ENCODE measurements at regions not wholly inside any gene's neighbourhood (a gene's known extent, or its start where the extent isn't known, plus 50 kb on each side); places are given as distances from the start of the nearest gene placed in this dataset.
"Not testable (repeated sequence)": the region's sequence is repeated elsewhere in the genome, so short reads cannot be mapped to it uniquely, and the experiment has no call there.

DNA sequence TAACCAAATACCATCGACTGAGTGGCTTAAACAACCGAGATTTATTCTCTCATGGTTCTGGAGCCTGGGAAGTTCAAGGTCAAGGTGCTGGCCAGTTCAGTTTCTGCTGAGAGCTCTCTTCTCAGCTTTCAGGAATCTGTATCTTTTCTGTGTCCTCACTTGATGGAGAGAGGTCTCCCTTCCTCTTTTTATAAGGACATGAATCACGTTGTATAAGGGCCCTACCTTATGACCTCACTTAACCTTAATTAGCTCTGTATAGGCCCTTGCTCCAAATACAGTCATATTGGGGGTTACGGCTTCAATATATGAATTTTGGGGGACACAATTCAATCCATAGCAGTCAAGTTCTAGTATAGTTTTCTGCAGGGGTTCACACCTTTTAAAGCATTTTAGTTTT lies 135.2 kb upstream of the ADO start:
- no peak for DNase-seq

DNA sequence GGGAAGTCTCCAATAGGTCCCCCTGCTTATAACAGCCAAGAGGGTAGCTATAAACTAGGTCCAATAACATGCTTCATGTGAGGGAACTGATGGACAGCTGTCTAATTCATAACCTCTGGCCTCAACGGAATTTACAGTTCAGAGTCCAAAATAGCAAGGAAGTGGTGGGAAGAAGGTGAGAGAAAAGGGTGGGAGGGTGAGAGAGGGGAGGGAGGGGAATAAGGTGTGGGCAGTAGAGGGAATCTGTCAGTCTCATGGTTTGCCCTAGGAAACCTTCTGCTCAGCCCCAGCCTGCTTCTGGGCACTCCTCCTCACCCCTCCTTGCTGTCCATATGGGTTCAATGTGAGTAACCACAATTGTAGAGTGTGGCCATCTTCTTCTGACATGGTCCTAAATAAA lies 133.4 kb upstream of the ADO start:
- DNase-seq, result no peak

DNA sequence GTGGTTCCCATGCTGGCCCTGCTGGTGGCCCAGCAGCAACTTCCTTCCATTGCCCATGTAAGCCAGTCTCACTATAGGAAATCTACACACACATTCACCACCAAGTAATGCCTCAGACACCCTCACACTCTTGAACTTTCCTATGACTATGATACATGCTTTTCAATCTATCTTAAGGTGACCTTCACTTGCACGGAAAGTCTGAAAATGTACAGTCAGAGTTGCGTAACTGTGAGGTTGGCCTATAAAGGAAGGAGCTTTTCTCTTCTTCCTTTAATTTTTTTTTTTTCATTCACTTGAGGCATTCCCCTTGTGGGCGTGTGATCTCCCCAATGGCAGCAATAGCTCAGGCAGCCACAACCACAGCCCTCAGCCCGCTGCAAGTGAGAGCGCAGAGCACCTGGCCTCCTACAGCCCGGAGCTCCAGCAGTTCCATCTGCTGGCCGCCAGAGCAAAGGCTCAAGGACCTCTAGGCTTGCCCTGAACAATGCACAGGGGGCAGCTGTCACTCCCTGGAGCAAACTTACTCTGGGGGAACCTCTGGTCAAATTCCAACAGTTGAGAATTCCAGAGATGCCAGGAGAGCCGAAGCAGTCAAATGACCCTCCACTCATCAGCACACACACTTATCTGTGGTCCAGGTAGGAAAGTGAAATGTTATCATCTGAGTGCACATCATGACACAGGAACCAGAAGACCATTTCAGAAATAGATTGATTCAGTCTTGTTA lies 123.1 kb upstream of the ADO start:
- DNase-seq, result no peak

DNA sequence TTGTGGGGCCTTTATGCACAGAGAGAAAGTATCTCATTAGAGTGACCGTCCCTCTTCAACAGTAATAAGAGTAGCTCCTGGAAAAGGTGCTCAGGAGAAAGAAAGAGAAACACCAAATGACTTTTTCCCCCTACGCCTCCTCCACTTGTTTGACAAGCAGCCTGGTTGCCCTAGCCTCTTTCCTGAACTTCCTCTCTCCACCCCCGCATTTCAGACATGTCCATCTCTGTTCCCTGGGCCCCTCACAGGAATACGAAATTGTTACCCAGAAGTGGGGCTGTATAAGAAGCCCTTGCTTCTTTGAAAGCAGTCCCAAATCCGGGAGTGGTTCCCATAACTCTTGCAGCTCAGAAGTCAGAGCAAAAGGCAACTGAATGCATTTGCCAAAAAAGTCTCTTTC lies 119.6 kb upstream of the ADO start:
- no peak for DNase-seq

DNA sequence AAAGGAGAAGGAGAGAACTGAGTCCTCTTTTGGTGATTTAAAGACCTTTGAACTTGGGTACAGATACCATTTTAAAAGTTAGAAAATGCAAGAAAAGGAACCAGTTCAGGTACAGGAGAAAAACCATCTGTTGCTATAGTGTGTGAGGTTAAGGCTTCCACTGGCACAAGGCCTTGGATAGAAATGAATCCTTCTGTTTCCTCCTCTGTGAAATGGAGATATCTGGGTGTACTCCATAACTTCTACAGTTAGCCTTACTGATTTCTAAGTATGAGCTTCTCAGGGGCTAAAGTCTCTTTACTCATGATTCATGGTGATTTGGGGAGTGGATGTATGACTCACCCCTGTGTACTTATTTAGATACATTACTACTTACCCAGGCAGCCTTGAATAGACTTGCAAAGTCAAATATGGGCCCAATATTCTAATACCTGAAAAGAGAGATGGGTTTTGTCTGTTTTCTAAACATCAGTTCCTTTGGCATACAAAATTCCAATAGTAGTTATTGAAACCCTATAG lies 117.2 kb upstream of the ADO start:
- DNase-seq, result no peak

DNA sequence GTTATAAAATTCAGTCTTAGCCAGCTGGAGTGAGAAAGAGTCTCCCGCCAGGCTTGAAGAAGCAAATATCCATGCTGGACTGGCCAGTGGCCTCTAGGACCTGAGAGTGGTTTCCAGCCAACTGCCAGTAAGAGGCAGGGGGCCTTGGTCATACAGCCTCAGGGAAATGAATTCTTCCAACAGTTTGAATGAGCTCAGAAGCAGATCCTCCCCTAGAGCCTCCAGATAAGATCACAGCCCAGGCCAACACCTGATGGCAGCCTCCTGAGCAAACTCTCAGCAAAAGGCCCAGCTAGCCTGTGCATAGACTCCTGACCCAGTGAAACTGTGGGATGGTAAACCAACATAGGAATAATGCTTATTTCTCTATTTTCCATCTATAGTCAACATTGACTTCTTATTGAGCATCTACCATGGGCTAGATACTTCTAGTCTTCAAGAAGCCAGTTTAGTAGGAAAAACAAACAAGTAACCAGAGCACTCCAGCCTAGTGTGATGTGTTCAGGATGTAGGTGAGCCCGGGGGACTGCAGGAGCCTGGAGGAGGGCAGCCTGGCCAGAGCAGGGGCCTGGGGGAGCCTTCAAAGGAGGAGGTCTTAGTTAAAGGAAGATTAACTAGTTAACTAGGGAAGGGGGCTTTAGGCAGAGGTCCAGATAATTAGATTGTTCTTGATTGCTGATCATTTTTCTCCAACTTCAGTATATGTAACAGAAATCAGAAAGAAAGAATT lies 115.4 kb upstream of the ADO start:
- DNase-seq, result no peak

DNA sequence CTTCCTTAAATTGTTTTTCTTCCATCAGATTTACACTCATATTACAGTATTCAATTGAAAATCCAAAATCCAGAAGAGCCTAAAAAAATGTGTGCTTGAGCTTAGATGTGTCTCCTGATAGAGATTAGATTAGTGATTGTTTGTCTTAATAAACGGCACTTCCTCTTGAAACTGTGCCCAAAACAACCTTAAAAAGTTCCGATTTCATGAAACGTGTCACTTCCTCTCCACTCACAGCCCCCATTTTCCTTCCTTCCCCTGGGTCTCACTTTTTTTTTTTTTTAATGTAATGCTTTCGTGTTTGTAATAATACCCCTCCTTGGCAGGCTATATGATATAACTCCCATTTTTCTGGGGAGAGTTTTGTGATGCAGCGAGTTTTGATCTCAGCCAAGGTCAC lies 114.8 kb upstream of the ADO start:
- no peak for DNase-seq

DNA sequence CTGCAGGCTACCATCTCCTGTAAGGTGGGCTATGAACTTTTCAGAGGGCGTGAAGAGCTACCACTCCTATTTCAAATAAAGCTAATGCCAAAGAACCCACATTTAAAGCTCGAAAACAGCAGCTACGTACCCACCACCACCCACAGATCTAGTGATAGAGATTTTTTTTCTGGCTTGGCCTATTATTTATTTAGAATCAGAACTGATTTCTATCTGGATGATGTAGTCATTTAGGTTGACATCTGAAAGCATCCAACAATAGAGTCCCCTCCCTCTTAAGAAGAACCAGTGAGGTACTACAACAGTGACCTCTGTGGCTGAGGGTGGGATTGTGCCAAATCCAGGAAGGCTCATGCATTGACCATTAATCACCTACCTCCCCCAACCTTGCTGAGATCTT lies 113.8 kb upstream of the ADO start:
- no peak for DNase-seq

DNA sequence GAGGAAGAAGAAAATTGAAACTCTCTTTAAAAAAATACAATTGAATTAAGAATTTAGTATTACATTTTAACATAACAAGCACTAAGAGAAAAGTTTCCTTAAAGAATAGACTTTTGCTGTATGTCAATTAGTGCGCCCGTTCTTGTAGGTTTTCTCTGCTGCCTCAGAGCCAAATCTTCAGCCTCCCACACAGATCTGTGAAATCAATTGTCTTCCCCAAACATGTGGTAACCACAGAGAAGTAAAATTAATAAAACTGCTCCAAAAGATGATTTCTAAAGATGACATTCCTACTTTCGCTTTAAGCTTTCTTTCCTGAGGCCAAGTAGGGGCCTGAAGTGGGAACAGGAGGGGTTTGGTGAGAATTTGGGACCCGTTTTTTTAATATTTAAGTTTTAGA lies 113.2 kb upstream of the ADO start:
- DNase-seq, result no peak

DNA sequence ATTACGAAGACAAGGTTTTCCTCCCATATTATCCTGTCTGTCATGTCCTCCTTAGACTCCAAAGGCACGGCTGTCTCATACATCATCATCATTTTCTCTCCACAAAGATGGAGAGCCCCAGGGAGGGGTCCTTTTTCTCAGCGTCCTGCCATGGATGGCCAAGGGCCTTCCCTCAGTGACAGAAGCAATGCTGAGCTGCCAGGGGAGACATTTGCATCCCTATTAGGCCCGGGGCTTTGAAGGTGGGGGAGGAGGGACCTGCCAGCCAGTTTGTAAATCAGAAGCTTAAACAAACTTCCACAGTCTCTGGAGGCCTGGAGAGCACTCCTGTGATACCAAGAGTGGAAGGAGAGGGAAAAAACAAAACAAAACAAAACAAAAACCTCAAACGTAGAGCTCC lies 112.4 kb upstream of the ADO start:
- DNase-seq, result no peak

DNA sequence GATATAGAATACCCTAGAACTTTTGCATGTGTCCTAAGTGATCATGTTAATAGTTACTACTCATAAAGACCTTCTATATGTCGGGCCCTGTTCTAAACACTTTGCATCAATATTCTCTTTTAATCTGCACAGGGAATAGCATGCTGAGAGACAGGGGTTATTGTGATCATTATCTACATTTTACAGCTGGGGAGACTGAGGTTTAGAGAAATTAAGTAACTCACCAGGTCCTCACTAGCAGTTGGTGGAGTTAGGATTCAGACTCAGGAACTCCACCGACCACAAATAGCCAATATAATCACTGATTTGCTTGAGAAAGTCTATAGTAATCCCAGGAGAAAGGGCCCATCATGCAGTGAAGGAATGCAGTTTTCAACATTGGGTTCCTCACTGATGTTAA lies 111.2 kb upstream of the ADO start:
- DNase-seq, result no peak

DNA sequence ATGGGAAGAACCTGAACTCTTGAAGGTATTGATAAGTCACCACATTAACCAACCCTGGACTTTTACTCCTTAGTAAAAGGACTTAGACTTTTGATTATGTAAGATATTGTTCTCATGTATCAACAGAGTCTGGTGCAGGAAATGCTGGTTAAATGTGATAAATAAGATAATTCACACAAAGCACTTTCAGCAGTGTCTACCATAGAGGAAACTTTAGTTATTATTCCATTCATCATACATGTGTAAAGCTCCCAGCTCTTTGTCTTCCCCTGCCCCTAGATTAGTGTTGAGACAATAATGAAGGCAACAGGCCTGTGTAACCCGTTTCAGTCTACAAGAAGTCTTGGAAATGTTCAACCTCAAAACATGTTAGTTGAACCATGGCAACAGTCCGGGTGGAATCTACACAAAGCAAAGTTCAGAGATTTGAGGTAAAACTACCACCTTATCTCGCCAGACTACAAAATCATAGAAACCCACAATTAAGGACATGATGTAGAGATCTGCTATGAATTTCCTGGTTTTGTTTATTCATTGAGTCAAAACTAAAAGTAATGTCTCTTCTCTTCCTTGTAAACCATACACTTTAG lies 109.9 kb upstream of the ADO start:
- DNase-seq, result no peak

DNA sequence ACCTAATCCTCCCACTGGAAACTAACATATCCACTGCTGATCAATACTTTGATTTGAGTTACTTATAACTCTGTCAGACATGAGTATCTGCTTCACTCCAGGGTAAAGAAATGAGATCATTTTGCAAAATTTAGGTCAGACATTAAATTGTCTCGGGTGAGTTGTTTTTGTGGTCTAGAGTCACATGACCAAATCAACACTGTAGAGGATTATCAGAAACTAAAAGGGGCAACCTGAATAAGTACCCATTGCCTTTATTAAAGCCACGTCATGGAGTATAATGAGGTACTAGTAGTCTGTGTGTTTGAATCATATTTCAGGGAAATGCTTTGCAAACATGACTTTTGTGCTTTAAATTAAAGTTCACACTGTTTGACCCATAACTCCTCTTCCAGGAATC lies 107.7 kb upstream of the ADO start:
- DNase-seq, result no peak

DNA sequence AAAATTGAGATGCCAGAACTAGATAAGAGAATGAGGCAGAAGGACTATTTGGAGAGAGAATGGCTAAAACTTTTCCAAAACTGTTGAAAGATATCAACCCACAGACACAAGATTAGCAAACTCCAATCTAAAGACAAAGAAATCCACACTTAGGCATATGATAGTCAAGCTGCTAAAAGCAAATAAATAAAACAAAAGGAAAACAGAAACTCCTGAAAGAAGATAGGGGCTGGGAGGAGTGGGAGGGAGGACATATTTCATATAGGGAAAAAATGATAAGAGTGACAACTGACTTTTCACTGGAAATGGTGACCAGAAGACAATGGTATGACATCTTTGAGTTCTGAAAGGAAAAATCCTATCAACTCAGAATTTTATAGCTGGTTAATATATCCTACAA lies 105.4 kb upstream of the ADO start:
- DNase-seq, result no peak

DNA sequence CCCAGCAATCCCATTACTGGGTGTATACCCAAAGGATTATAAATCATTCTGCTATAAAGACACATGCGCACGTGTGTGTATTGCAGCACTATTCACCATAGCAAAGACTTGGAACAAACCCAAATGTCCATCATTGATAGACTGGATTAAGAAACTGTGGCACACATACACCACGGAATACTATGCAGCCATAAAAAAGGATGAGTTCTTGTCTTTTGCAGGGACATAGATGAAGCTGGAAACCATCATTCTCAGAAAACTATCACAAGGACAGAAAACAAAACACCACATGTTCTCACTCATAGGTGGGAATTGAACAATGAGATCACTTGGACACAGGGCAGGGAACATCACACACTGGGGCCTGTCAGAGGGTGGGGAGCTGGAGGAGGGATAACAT lies 100.4 kb upstream of the ADO start:
- not testable (repeated sequence) for DNase-seq

DNA sequence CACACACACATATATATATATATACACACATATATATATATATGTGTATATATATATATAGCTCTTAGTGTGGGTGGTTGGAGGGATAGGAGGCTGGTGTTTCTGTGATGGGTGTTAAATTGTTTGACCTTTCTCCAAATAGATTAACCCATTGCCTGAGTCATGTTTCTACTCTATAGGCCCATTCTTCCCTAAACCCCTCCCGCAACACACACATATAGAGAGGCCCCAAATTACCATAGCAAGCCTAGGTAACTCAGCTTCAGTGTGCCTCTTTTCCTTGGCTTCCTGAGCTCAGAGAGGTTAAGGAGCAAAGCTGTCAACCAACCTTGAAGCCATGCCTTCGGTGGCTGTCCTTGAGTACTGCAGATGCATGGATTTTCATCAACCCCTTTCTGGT lies 98.7 kb upstream of the ADO start:
- DNase-seq, result no peak

DNA sequence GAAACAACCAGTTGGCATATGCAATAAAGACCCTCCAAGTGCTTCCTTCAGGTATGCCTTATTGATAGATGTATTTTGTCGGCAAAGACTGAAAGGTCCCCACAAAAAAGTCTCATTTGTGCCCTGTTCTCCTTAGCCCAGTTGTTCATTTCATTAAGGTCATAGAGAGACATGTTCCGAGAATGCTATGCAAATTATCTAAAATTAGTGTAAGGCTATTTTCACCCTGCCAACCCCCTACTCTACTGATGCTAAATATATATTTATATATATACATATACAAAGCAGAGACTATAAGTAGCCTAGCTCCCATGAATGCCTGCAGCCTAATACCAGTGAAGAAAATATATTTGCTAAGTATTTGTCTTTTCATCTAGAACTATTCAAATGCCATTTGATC lies 96.7 kb upstream of the ADO start:
- no peak for DNase-seq

DNA sequence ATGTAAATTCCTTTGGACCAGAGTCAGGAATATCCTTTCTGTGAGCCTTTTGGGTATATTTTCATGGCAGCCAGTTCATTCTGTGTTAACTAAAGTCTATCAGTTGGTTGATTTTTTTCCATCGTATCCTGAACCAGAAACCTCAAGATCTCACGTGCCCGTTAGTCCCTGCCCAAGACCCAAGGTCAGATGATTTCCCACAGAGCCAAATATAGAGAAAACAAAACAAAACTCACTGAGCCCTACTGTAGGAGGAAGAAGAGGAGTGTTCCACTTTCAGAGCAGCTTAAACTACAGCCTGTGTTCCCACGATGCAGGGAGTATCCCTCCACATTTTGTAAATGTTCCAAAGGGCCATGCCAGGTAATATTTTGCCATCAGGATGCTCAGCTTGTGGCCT lies 96.0 kb upstream of the ADO start:
- no peak for DNase-seq

DNA sequence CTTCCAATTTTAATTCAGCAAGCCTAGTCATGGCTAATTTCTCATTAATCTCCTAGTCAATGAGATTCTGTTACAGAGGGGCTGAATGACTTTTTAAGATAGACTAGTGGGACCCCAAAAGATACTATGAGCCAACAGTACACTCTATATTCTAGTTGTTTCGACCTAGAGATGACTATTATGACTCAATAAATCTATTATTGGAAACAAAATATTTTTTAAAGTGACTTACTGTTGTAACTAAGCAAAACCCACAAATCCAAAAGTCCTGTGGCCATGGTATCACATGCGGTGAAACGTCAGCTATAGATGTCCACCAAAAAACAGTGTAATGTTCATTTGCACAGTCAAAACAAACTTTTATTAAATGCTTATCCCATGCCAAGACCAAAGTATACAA lies 95.3 kb upstream of the ADO start:
- no peak for DNase-seq

DNA sequence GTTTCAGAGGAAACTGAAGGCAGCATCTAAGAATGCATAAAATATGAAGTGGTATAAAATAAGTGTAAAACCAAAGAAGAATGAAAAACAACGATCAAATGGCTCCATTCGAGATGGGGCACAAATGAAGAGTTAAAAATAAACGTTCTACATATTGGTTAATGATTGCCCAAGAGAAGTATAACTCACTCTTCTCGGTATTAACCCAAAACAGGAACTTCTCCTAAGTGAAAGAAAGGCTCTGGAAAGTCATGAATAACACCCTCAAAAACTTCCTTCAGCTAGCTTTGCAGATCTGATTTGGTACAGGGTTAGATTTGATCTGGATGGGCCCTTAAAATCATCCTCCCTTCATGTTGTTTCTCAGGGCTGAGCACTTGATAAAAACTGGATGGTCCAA lies 94.3 kb upstream of the ADO start:
- no peak for DNase-seq

DNA sequence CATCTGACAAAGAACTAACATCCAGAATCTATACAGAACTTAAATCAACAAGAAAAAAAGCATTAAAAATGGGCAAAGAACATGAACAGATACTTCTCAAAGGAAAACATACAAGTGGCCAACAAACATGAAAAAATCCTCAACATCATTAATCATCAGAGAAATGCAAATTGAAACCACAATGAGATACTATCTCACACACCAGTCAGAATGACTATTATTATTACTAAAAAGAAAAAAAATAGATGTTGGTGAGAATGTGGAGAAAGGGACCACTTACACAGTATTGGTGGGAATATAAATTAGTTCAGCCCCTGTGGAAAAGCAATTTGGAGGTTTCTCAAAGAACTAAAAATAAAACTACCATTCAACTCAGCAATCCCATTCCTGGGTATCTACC lies 89.1 kb upstream of the ADO start:
- DNase-seq, result no peak

DNA sequence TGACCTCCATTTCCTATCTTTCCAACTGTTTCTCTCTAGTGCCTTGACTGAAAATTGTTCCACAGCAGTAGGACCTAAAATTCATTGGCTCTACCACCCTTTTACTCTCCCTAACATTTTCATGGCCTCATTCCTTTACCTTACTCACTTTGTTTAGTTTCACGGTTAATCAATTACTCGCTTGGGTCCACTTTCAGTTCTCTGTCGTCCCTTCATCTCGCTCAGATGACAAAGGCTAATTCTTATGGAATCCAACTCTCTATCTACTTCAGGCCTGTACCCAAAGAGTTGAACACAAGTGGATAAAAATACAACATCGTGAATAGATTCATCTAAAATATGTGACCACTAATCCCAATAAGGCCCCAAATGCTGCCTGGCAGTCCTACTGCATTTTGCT lies 85.9 kb upstream of the ADO start:
- no peak for DNase-seq

DNA sequence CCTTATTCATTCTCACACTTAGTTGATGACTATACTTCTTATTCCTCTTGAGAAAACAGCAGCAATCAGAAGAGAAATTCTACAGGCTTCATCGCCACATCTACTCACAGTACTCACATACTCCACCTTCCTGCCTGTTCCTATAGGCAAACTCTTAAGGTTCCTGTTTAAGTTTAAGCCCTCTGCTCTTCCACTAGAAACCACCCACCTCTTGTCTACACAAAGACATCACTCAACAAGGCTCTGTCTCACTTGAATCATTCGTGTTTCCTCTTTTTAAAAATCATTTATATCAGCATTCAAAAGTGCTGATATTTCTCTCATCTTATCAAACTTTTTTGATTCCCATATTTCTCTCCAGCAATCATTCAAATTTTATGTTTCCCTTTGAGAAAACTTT lies 85.5 kb upstream of the ADO start:
- no peak for DNase-seq

DNA sequence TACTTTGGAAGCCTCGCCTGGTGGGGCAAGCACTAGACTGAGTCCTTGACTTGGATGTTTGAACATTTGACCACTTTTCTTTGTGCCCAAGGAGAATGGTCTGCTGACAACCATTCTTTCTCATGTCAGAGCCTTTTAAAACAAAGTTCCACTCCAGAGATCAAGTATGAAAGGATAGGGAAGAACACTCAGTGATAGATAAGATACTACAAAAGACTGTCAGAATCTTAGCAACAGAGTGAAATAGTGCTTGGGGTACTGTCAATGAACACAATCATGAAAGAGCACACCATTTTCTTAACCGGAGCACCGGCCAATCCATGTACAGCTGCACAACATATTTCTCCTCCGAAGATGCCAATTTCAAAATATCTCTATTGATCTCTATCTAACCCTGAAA lies 82.8 kb upstream of the ADO start:
- no peak for DNase-seq

DNA sequence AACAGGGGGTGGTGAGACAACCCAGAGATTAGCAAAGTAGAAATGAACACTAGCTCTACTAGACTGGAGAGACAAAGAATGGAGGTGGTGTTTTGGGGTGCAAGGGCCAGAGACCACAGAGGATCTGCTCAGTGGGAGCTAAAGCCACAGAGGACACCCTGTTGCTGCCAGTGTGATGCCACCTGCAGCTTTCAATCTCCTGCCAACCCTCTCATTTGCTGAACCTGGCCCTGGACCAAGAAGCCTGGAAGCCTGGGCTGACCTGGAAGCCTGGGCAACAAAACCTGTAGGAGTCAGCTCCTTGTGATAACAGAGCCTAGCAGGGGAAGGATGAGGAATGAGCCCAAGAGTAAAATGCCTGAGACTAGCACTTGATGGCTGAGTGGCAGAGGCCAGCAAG lies 81.1 kb upstream of the ADO start:
- no peak for DNase-seq
